Esophagus muscularis mucosa (tissue), 3 donors: ENCODE measurements at regions not wholly inside any gene's neighbourhood (a gene's known extent, or its start where the extent isn't known, plus 50 kb on each side); places are given as distances from the start of the nearest gene placed in this dataset.

ENCODE experiments used
- small RNA-seq, 3 donors: library from RNA; depleted of rRNA; stranded (forward); fragments of <200 nt; gene quantifications; one replicate each; pipeline ENCODE3, GENCODE V24; 2016

Small RNA genes in the stretch of these regions (small RNA-seq; reads per million reads assigned to genes)
- 0 reads per million in 3 donors for gene RN7SL484P
